HCT116 (cell line): ENCODE measurements at regions not wholly inside any gene's neighbourhood (a gene's known extent, or its start where the extent isn't known, plus 50 kb on each side); places are given as distances from the start of the nearest gene placed in this dataset.

Source experiments
- ATAC-seq: fragments of 200-7000 bp; cut with Tn5 transposase; 2 replicates; pipeline ENCODE4 v1.9.1; 2020; ENCODE audit warnings: mild to moderate bottlenecking, moderate library complexity
- BruUV-seq: library from RNA; stranded (reverse); fragments of 400-500 nt; replicated peaks from 2 replicates; lab custom pipeline; 2021; lab: Mats Ljungman, UMichigan
- CTCF ChIA-PET: fragments of 300-600 bp; sonication (Branson Sonifier 250); formaldehyde crosslinking; loops from one replicate; lab custom pipeline; 2021; ENCODE audit warnings: antibody characterized with exemption; lab: Charles Lee
- POLR2A ChIA-PET: fragments of 300-600, 350-600 bp; sonication (Branson Sonifier 250); formaldehyde crosslinking; loops from one replicate; lab custom pipeline; 2021; ENCODE audit warnings: antibody characterized with exemption; lab: Charles Lee
- RAD21 ChIA-PET, 2 experiments: fragments of 300-600 bp; sonication (Branson Sonifier 250); formaldehyde crosslinking; loops; one replicate each; lab custom pipeline; 2023; ENCODE audit warnings: low total read pairs in 2 of 2; ENCODE audit not compliant: uncharacterized antibody in 2 of 2, unreplicated experiment in 2 of 2, low non-redundant PET in 1 of 2; lab: Charles Lee
- DNase-seq: peaks from one replicate; pipeline ENCODE4 v3.0.0-alpha.2; 2010; ENCODE audit warnings: low read depth, low spot score
- H2AFZ ChIP-seq: fragments of 200-600 bp; shearing (Covaris generic), sonication (generic); 2 replicates; pipeline ENCODE4 v1.6.1; 2017; ENCODE audit warnings: low read depth, mixed run types, mixed read lengths, antibody characterized with exemption, low read length; ENCODE audit not compliant: poor library complexity, severe bottlenecking
- H3K27ac ChIP-seq: 2 replicates; pipeline ENCODE4 v1.5.1; 2012; ENCODE audit warnings: low read depth, low read length
- H3K27me3 ChIP-seq: fragments of 200-600 bp; sonication (generic); 2 replicates; pipeline ENCODE4 v1.6.1; 2016; ENCODE audit warnings: mixed run types, low read length, mixed read lengths; ENCODE audit not compliant: insufficient read depth
- H3K36me3 ChIP-seq, 2 experiments: fragments of 200-500 bp in 1 of 2; fragments of 200-600 bp in 1 of 2; sonication (Bioruptor generic) in 1 of 2; sonication (generic) in 1 of 2; 2 replicates each; pipeline versions ENCODE4 v1.5.1 to v1.6.1; 2014 to 2016; ENCODE audit warnings: low read length in 2 of 2, inconsistent platforms in 1 of 2, mixed read lengths in 1 of 2, mixed run types in 1 of 2; ENCODE audit not compliant: insufficient read depth in 2 of 2, control insufficient read depth in 1 of 2
- H3K4me1 ChIP-seq, 2 experiments: fragments of 200-600 bp in 1 of 2; sonication (generic) in 1 of 2; 2 replicates each; pipeline versions ENCODE4 v1.5.1 to v1.6.1; 2012 to 2017; ENCODE audit warnings: low read length in 2 of 2, inconsistent platforms in 1 of 2, mild to moderate bottlenecking in 1 of 2, mixed read lengths in 1 of 2, mixed run types in 1 of 2, moderate library complexity in 1 of 2; ENCODE audit not compliant: insufficient read depth in 2 of 2, control insufficient read depth in 1 of 2
- H3K4me2 ChIP-seq: fragments of 200-600 bp; sonication (generic); 2 replicates; pipeline ENCODE4 v1.6.1; 2017; ENCODE audit warnings: mixed run types, low read length, mixed read lengths
- H3K4me3 ChIP-seq, 2 experiments: fragments of 200-600 bp in 1 of 2; sonication (generic) in 1 of 2; replicated peaks in 1 of 2; 2 replicates each; pipeline ENCODE4 v1.5.1; 2011 to 2016; ENCODE audit warnings: low read length in 2 of 2, control low read depth in 1 of 2, low read depth in 1 of 2, mild to moderate bottlenecking in 1 of 2, mixed read lengths in 1 of 2, mixed run types in 1 of 2
- H3K79me2 ChIP-seq: fragments of 200-600 bp; sonication (generic); 2 replicates; pipeline ENCODE4 v1.6.1; 2017; ENCODE audit warnings: mild to moderate bottlenecking, mixed run types, low read length, moderate library complexity, mixed read lengths; ENCODE audit not compliant: insufficient read depth
- H3K9ac ChIP-seq: fragments of 200-600 bp; sonication (generic); 2 replicates; pipeline ENCODE4 v1.6.1; 2016; ENCODE audit warnings: low read length, mixed read lengths
- H3K9me2 ChIP-seq: fragments of 200-600 bp; sonication (generic), shearing (Covaris generic); 2 replicates; pipeline ENCODE4 v1.6.1; 2017; ENCODE audit warnings: mixed run types, mild to moderate bottlenecking, moderate library complexity; ENCODE audit not compliant: insufficient read depth
- H3K9me3 ChIP-seq, 2 experiments: fragments of 200-500 bp in 1 of 2; fragments of 200-600 bp in 1 of 2; sonication (Bioruptor generic) in 1 of 2; sonication (generic) in 1 of 2; 2 replicates each; pipeline ENCODE4 v1.6.1; 2014 to 2017; ENCODE audit warnings: low read length in 2 of 2, mixed read lengths in 2 of 2, inconsistent platforms in 1 of 2, low read depth in 1 of 2, mild to moderate bottlenecking in 1 of 2, mixed run types in 1 of 2, moderate library complexity in 1 of 2; ENCODE audit not compliant: control insufficient read depth in 1 of 2, insufficient read depth in 1 of 2
- H4K20me1 ChIP-seq: fragments of 200-600 bp; sonication (generic), shearing (Covaris generic); 2 replicates; pipeline ENCODE4 v1.6.1; 2017; ENCODE audit warnings: mixed run types, mild to moderate bottlenecking, moderate library complexity; ENCODE audit not compliant: insufficient read depth
- EGR1 ChIP-seq: IDR thresholded peaks from 2 replicates; pipeline ENCODE4 v1.6.1; 2012; ENCODE audit warnings: low read depth
- ELF1 ChIP-seq: IDR thresholded peaks from 2 replicates; pipeline ENCODE4 v1.6.1; 2012; ENCODE audit warnings: low read depth, borderline replicate concordance
- EZH2 ChIP-seq: fragments of 200-600 bp; sonication (generic); IDR thresholded peaks from 2 replicates; pipeline ENCODE4 v1.6.1; 2017; ENCODE audit warnings: antibody characterized with exemption, mixed run types
- FOSL1 ChIP-seq: IDR thresholded peaks from 2 replicates; pipeline ENCODE4 v1.6.1; 2012; ENCODE audit warnings: low read depth
- POLR2A ChIP-seq: IDR thresholded peaks from 2 replicates; pipeline ENCODE4 v1.7.0; 2011; ENCODE audit warnings: borderline replicate concordance; ENCODE audit not compliant: insufficient read depth, insufficient read length; ENCODE audit errors: extremely low read depth
- POLR2AphosphoS5 ChIP-seq: IDR thresholded peaks from 2 replicates; pipeline ENCODE4 v1.6.1; 2011; ENCODE audit warnings: mild to moderate bottlenecking, low read depth, low read length, moderate library complexity
- RAD21 ChIP-seq: IDR thresholded peaks from 2 replicates; pipeline ENCODE4 v1.6.1; 2012; ENCODE audit warnings: low read depth, mild to moderate bottlenecking
- SP1 ChIP-seq: IDR thresholded peaks from 2 replicates; pipeline ENCODE4 v1.6.1; 2012; ENCODE audit warnings: low read depth
- SRF ChIP-seq: IDR thresholded peaks from 2 replicates; pipeline ENCODE4 v1.6.1; 2012; ENCODE audit warnings: low read depth
- TCF7L2 ChIP-seq: IDR thresholded peaks from 2 replicates; pipeline ENCODE4 v1.7.0; 2011; ENCODE audit warnings: borderline replicate concordance, inconsistent platforms; ENCODE audit not compliant: insufficient read depth, insufficient read length; ENCODE audit errors: extremely low read depth
- YY1 ChIP-seq: IDR thresholded peaks from 2 replicates; pipeline ENCODE4 v1.6.1; 2011; ENCODE audit warnings: low read length, low read depth, moderate library complexity, mild to moderate bottlenecking; ENCODE audit not compliant: insufficient replicate concordance; ENCODE audit errors: extremely low read depth
- ZFX ChIP-seq: fragments of 450-650 bp; IDR thresholded peaks from 2 replicates; pipeline ENCODE4 v1.6.1; 2017
- ZNF274 ChIP-seq: fragments of 200-500 bp; sonication (Bioruptor generic); IDR thresholded peaks from 2 replicates; pipeline ENCODE4 v1.6.1; 2014; ENCODE audit warnings: mild to moderate bottlenecking, low read depth, low read length, inconsistent platforms
- intact Hi-C: fragments of 100-400 bp; cut with micrococcal nuclease; formaldehyde crosslinking; loops from 2 replicates; pipeline ENCODE4 v1.10.0; 2022
- TF ChIP-seq, protein P1 (sequence below): IDR thresholded peaks from 2 replicates; pipeline ENCODE4 v1.6.1; 2012

DNA sequence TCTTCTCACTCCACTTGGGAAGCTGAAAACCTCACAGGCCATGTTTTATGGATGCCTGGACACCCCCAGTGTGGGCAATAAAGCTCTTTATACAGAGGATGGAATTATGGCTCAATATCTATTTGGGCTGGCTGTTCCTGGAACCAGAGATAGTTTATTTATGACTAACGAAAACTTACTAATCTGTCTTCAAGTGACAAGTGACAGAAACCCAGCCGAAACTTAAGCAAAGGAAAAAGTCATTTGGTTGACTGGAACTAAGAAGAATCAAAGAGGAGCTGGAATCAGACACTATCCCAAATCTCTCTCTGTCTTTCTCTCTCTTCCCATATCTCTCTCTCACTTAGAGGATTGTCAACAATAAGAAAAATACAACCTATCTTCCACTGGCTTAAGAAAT is 78.3 kb upstream of the CDK6 start:
- no peak for ATAC-seq
- no peak overlapping the region for H3K4me3 ChIP-seq
- no peaks in the 10 kb centered on the region for H3K79me2 ChIP-seq
- DNase-seq: no peak
- TF ChIP-seq EZH2: no peak
- TF ChIP-seq POLR2AphosphoS5: no peak
- TF ChIP-seq, protein P1, sequence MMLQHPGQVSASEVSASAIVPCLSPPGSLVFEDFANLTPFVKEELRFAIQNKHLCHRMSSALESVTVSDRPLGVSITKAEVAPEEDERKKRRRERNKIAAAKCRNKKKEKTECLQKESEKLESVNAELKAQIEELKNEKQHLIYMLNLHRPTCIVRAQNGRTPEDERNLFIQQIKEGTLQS: no peak
- no peak for TF ChIP-seq SRF
- TF ChIP-seq POLR2A: no peak
- no peak for TF ChIP-seq ZNF274
- no peak for TF ChIP-seq ELF1
- no peak for TF ChIP-seq FOSL1
- TF ChIP-seq EGR1: no peak
- no peak for TF ChIP-seq YY1
- TF ChIP-seq ZFX: no peak
- no peak for TF ChIP-seq TCF7L2
- TF ChIP-seq SP1: no peak
- TF ChIP-seq RAD21: no peak
- no peaks in the 10 kb centered on the region for H4K20me1 ChIP-seq
- BruUV-seq: no TSS peak
- intact Hi-C loops: no loop called here
- POLR2A ChIA-PET: no interaction called here
- no peak overlapping the region for H3K27ac ChIP-seq
- peaks cover 10 to 12% of the 10 kb centered on the region in 2 experiments for H3K4me1 ChIP-seq
- CTCF ChIA-PET: no interaction called here
- no peaks in the 10 kb centered on the region for H3K27me3 ChIP-seq
- H3K36me3 ChIP-seq: no peaks in the 10 kb centered on the region
- H2AFZ ChIP-seq: no peak overlapping the region
- H3K9me2 ChIP-seq: no peaks in the 10 kb centered on the region
- H3K9ac ChIP-seq: no peak overlapping the region
- RAD21 ChIA-PET: no interaction called here
- no peaks in the 10 kb centered on the region for H3K9me3 ChIP-seq
- no peak overlapping the region for H3K4me2 ChIP-seq
